Body of pancreas (tissue), 4 donors: ENCODE measurements at regions not wholly inside any gene's neighbourhood (a gene's known extent, or its start where the extent isn't known, plus 50 kb on each side); places are given as distances from the start of the nearest gene placed in this dataset.

Experiments used
- ATAC-seq: fragments of 150-250 bp; one replicate; pipeline ENCODE4 v1.9.1; 2016
- DNase-seq, 4 donors: peaks; one replicate each; pipeline ENCODE4 v3.0.0-alpha.2; 2019
- H3K27ac ChIP-seq, 4 donors: fragments of 200-600 bp; sonication (generic); 1 replicate in 3 of 4; 2 replicates in 1 of 4; pipeline versions ENCODE4 v1.5.1 to v1.6.1; 2016 to 2019; ENCODE audit warnings: mild to moderate bottlenecking in 1 of 4, mixed read lengths in 1 of 4, moderate library complexity in 1 of 4
- H3K27me3 ChIP-seq, 2 donors: fragments of 200-600 bp; sonication (generic); one replicate each; pipeline ENCODE4 v1.6.0; 2016; ENCODE audit warnings: mild to moderate bottlenecking in 1 of 2
- H3K36me3 ChIP-seq, 2 donors: fragments of 200-600 bp; sonication (generic); replicated peaks in 1 of 2; 2 replicates each; pipeline ENCODE4 v1.5.1; 2016; ENCODE audit warnings: low read depth in 2 of 2; ENCODE audit not compliant: insufficient read depth in 1 of 2
- H3K4me1 ChIP-seq: fragments of 200-600 bp; sonication (generic); one replicate; pipeline ENCODE4 v1.6.0; 2016
- H3K4me3 ChIP-seq, 2 donors: fragments of 200-600 bp; sonication (generic); 1 replicate in 1 of 2; 2 replicates in 1 of 2; pipeline ENCODE4 v1.5.1; 2016 to 2019
- H3K9me3 ChIP-seq, 3 donors: fragments of 200-600 bp; sonication (generic); 1 replicate in 2 of 3; 2 replicates in 1 of 3; pipeline ENCODE4 v1.5.1; 2016
- POLR2A ChIP-seq, 3 donors: fragments of 450-650 bp; IDR thresholded peaks; one replicate each; pipeline ENCODE4 v1.6.1; 2016; ENCODE audit warnings: antibody characterized with exemption in 3 of 3, mild to moderate bottlenecking in 2 of 3
- WGBS, 2 donors: methylation state at CpG; one replicate each; pipeline ENCODE4 v1.1.5; 2017; 5-methylcytosine and 5-hydroxymethylcytosine counted together
- intact Hi-C: fragments of 100-400 bp; cut with DNase I; formaldehyde crosslinking; loops from one replicate; pipeline ENCODE4 v1.15.1; 2023
- TF ChIP-seq, protein P1 (sequence below), 7 experiments: fragments of 450-650 bp in 4 of 7; fragments of 200-600 bp in 3 of 7; sonication (generic) in 3 of 7; IDR thresholded peaks; one replicate each; pipeline ENCODE4 v1.5.1; 2016 to 2019; ENCODE audit warnings: antibody characterized with exemption in 7 of 7

DNA sequence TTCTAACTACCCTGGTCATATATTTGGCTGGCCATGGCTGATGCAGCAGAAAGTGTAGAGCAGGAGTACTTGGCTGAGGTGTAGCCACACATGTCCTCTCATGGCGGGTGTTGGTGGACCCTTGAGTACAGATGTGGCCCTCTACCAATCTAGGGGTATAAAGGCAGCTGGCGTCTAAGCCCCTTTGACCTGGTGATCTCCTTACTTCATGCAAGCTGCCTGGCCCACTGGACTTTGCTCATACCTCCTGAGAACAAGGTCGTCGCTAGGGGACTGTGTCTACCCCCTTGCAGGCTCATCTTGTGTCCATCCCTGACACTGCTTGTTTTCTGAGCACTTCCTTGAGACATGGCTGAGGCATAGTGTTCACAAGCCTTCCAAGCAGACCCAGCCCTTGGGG is 287.8 kb downstream of the RPS24 start:
- DNase-seq = no peak
- intact Hi-C loops = no loop called here
- H3K9me3 ChIP-seq = peaks cover 0 to 7% (median 0%) of the 10 kb centered on the region in 3 donors
- TF ChIP-seq, protein P1, sequence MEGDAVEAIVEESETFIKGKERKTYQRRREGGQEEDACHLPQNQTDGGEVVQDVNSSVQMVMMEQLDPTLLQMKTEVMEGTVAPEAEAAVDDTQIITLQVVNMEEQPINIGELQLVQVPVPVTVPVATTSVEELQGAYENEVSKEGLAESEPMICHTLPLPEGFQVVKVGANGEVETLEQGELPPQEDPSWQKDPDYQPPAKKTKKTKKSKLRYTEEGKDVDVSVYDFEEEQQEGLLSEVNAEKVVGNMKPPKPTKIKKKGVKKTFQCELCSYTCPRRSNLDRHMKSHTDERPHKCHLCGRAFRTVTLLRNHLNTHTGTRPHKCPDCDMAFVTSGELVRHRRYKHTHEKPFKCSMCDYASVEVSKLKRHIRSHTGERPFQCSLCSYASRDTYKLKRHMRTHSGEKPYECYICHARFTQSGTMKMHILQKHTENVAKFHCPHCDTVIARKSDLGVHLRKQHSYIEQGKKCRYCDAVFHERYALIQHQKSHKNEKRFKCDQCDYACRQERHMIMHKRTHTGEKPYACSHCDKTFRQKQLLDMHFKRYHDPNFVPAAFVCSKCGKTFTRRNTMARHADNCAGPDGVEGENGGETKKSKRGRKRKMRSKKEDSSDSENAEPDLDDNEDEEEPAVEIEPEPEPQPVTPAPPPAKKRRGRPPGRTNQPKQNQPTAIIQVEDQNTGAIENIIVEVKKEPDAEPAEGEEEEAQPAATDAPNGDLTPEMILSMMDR (IDR thresholded peaks at IDR 0.05) = no peak
- TF ChIP-seq POLR2A (IDR thresholded peaks at IDR 0.05) = no peak
- no peaks in the 10 kb centered on the region for H3K36me3 ChIP-seq
- no peaks in the 10 kb centered on the region for H3K4me1 ChIP-seq
- WGBS, 2 donors = 64 to 82% methylated on average over 4 of the region's 4 CpGs
- H3K27ac ChIP-seq = no peak overlapping the region
- no peaks in the 10 kb centered on the region for H3K27me3 ChIP-seq
- no peak for ATAC-seq
- H3K4me3 ChIP-seq = no peak overlapping the region

DNA sequence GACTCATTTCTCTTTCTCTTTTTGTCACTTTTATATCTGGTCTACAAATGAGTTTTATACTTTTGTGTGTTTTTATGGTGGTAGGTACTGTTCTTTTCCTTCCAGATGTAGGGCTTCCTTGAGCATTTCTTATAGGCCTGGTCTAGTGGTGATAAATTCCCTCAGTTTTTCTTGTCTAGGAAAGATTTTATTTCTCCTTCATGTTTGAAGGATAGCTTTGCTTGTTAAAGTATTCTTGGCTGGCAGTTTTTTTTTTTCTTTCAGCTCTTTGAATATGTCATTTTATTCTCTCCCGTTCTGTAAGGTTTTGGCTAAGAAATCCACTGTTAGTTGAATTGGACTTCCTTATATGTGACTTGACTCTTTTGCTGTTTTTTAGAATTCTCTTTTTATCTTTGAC is 292.7 kb downstream of the RPS24 start:
- Histone ChIP-seq H3K4me3 (no peak overlapping the region), H3K9me3 (peaks cover 0 to 9% (median 0%) of the 10 kb centered on the region in 3 donors), H3K27me3 (no peaks in the 10 kb centered on the region), H3K4me1 (no peaks in the 10 kb centered on the region), H3K27ac (no peak overlapping the region), H3K36me3 (no peaks in the 10 kb centered on the region)
- no peak for DNase-seq
- ATAC-seq = no peak
- TF ChIP-seq, protein P1 (IDR thresholded peaks at IDR 0.05) = no peak
- TF ChIP-seq POLR2A (IDR thresholded peaks at IDR 0.05) = no peak
- intact Hi-C loops = no loop called here
- 93 to 96% methylated on average over 1 of the region's 1 CpG for WGBS, 2 donors

DNA sequence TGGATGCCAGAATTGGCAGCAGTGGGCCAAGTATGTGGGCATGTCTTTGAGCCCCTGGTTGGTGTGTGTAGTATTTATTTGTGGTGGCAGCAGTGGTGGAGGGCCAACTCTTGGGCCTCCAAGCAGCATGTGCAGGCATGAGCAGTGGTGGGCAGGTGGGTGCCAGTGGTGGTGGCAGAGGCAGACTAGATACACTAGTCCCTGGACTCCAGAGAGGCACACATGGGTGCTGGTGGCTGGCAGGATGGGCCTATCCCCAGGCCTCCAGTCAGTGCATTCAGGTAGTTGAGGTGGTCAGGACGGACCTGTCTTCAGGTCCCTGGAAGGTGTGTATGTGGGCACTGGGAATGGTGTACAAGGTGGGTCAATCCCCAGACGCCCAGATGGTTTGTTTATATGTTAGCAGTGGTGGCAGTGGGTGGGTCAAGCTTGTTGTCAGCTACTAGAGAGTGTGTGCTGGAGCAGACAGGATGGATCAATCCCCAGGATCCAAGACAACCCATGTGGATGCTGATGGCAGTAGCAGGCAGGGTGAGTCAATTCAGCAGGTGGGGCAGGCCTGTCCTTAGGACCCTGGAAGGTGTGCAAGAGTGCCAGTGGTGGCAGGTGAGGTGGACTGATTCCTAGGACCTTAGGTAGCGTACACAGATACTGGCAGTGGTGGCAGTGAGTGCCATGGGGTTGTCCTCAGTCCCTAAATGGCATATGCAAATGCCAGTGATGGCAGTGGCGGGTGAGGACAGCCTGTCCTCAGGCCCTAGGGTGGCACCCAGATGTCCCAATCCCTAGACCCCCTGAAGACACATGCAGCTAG is 294.3 kb downstream of the RPS24 start:
- DNase-seq = no peak
- WGBS, 2 donors = 71 to 81% methylated on average over 2 to 4 of the region's 4 CpGs
- intact Hi-C loops = no loop called here

DNA sequence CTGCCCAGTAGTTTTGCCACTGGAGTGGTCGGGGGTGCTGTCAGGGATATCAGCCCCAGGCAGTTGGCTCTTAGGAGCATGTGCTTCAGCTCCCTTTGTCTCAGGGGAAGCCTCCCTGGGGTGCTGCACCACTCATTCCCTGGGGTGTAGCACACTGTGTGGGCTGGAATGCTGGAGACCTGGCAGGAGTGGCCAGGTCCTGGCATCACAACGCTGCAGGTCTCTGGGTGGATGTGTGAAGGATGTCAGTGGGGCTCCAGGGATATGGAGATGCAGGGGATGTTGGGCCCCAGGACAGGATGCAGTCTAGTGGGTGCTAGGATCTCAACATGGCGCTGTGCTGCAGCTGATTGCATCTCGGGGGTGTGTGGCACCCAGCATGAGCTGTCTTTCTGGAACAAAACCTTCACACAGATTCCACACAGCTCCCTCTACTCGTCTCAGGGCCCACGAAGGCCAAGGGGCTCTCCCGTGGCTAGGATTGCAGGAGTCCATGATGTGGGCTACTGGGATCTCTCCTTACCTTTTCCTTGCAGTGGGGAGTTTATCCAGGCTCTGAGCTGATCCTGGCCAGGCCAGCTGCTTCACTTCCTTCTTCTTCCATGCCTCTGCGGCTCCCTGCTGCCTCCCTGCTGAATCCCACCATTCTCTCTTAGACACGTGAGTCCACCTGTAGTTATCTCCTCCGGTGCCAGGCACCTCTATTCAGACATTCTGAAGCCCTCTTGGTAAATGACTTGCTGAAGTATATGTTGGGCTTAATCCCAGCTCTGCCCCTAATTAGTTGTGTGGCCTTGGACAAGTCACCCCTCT is 295.1 kb downstream of the RPS24 start:
- WGBS, 2 donors = 79 to 88% methylated on average over 6 to 10 of the region's 10 CpGs
- no peaks in the 10 kb centered on the region for H3K36me3 ChIP-seq
- H3K4me3 ChIP-seq = no peak overlapping the region
- DNase-seq = peak in 1 of 4 donors; percentile 2
- TF ChIP-seq POLR2A (IDR thresholded peaks at IDR 0.05) = no peak
- TF ChIP-seq, protein P1 (IDR thresholded peaks at IDR 0.05) = no peak
- H3K27me3 ChIP-seq = no peaks in the 10 kb centered on the region
- H3K4me1 ChIP-seq = no peaks in the 10 kb centered on the region
- H3K27ac ChIP-seq = no peak overlapping the region
- peaks cover 0 to 9% (median 0%) of the 10 kb centered on the region in 3 donors for H3K9me3 ChIP-seq
- no peak for ATAC-seq
- intact Hi-C loops = no loop called here

More for the DNA sequence above, 294.3 kb downstream of the RPS24 start:
- TF ChIP-seq, protein P1 (IDR thresholded peaks at IDR 0.05) = no peak
- no peak for TF ChIP-seq POLR2A (IDR thresholded peaks at IDR 0.05)
- no peaks in the 10 kb centered on the region for H3K4me1 ChIP-seq
- no peaks in the 10 kb centered on the region for H3K36me3 ChIP-seq
- H3K4me3 ChIP-seq = no peak overlapping the region
- H3K27ac ChIP-seq = no peak overlapping the region
- H3K9me3 ChIP-seq = peaks cover 0 to 9% (median 0%) of the 10 kb centered on the region in 3 donors
- H3K27me3 ChIP-seq = no peaks in the 10 kb centered on the region
- ATAC-seq = no peak
